Sigmoid colon (tissue), 6 donors: ENCODE measurements at regions not wholly inside any gene's neighbourhood (a gene's known extent, or its start where the extent isn't known, plus 50 kb on each side); places are given as distances from the start of the nearest gene placed in this dataset.

Experiments
- DNase-seq: peaks from one replicate; pipeline ENCODE4 v3.0.0-alpha.2; 2019
- H3K27ac ChIP-seq, 4 donors: fragments of 200-600 bp; sonication (generic); one replicate each; pipeline ENCODE4 v1.5.1; 2016 to 2019; ENCODE audit warnings: mild to moderate bottlenecking in 1 of 4
- H3K27me3 ChIP-seq, 3 donors: fragments of 200-600 bp; sonication (generic); one replicate each; pipeline ENCODE4 v1.5.1; 2019; ENCODE audit warnings: mild to moderate bottlenecking in 1 of 3
- H3K36me3 ChIP-seq, 4 donors: fragments of 200-600 bp; sonication (generic); one replicate each; pipeline ENCODE4 v1.5.1; 2016 to 2019
- H3K4me1 ChIP-seq, 4 donors: fragments of 200-600 bp; sonication (generic); one replicate each; pipeline ENCODE4 v1.5.1; 2017 to 2019
- H3K4me3 ChIP-seq, 4 donors: fragments of 200-600 bp; sonication (generic); one replicate each; pipeline ENCODE4 v1.5.1; 2017 to 2019; ENCODE audit warnings: mild to moderate bottlenecking in 2 of 4, moderate library complexity in 1 of 4
- H3K9me3 ChIP-seq, 4 donors: fragments of 200-600 bp in 3 of 4; sonication (generic) in 3 of 4; one replicate each; pipeline versions ENCODE4 v1.5.1 to v1.6.1; 2013 to 2019
- CTCF ChIP-seq, 4 experiments: fragments of 450-650 bp in 3 of 4; fragments of 200-600 bp in 1 of 4; IDR thresholded peaks; one replicate each; pipeline ENCODE4 v1.5.1; 2016 to 2019; ENCODE audit warnings: antibody characterized with exemption in 4 of 4, mild to moderate bottlenecking in 3 of 4, moderate library complexity in 2 of 4
- EP300 ChIP-seq, 4 donors: sonication (generic); formaldehyde crosslinking; IDR thresholded peaks; one replicate each; pipeline ENCODE4 v1.6.1; 2017; ENCODE audit warnings: antibody characterized with exemption in 4 of 4
- POLR2A ChIP-seq, 2 donors: fragments of 450-650 bp; IDR thresholded peaks; one replicate each; pipeline ENCODE4 v1.6.1; 2016; ENCODE audit warnings: antibody characterized with exemption in 2 of 2, mild to moderate bottlenecking in 2 of 2, moderate library complexity in 2 of 2
- POLR2AphosphoS5 ChIP-seq, 4 donors: sonication (generic); formaldehyde crosslinking; IDR thresholded peaks; one replicate each; pipeline ENCODE4 v1.6.1; 2017; ENCODE audit warnings: antibody characterized with exemption in 4 of 4
- WGBS, 2 donors: extraction: QIAGEN DNeasy Blood & Tissue Kit; methylation state at CpG; one replicate each; pipeline ENCODE4 v1.1.7; 2013; 5-methylcytosine and 5-hydroxymethylcytosine counted together
- intact Hi-C: fragments of 100-400 bp; cut with DNase I; formaldehyde crosslinking; loops from one replicate; pipeline ENCODE4 v1.15.1; 2023
- donor health status: healthy with polysubstance abuse.
- donor health status: healthy.

- TF ChIP-seq CTCF (IDR thresholded peaks at IDR 0.05) = no peak
- TF ChIP-seq POLR2AphosphoS5 (IDR thresholded peaks at IDR 0.05) = no peak
- no peak for TF ChIP-seq EP300 (IDR thresholded peaks at IDR 0.05)
- no peak for TF ChIP-seq POLR2A (IDR thresholded peaks at IDR 0.05)
- Histone ChIP-seq H3K4me3 (no peak overlapping the region), H3K36me3 (no peaks in the 10 kb centered on the region), H3K4me1 (no peaks in the 10 kb centered on the region), H3K27ac (no peak overlapping the region), H3K9me3 (no peaks in the 10 kb centered on the region), H3K27me3 (no peaks in the 10 kb centered on the region)
- DNase-seq = no peak
- intact Hi-C loops = no loop called here
- WGBS, 2 donors = 89 to 92% methylated on average over 22 of the region's 22 CpGs
These were observed 659.9 kb downstream of the KCNT2 start for GRCh38 chr1:195948123-195948895.

GRCh38 chr1:195946500-195946899 lies 661.7 kb downstream of the KCNT2 start:
- Histone ChIP-seq H3K9me3 (no peaks in the 10 kb centered on the region), H3K27me3 (no peaks in the 10 kb centered on the region), H3K27ac (no peak overlapping the region), H3K4me3 (no peak overlapping the region), H3K4me1 (no peaks in the 10 kb centered on the region), H3K36me3 (no peaks in the 10 kb centered on the region)
- 82 to 83% methylated on average over 4 of the region's 4 CpGs for WGBS, 2 donors
- intact Hi-C loops = no loop called here
- no peak for DNase-seq
- no peak for TF ChIP-seq CTCF (IDR thresholded peaks at IDR 0.05)
- TF ChIP-seq POLR2A (IDR thresholded peaks at IDR 0.05) = no peak
- no peak for TF ChIP-seq EP300 (IDR thresholded peaks at IDR 0.05)
- no peak for TF ChIP-seq POLR2AphosphoS5 (IDR thresholded peaks at IDR 0.05)

- Histone ChIP-seq H3K27me3 (no peaks in the 10 kb centered on the region), H3K27ac (no peak overlapping the region), H3K36me3 (no peaks in the 10 kb centered on the region), H3K4me3 (no peak overlapping the region), H3K9me3 (no peaks in the 10 kb centered on the region), H3K4me1 (no peaks in the 10 kb centered on the region)
- WGBS, 2 donors = 52 to 66% methylated on average over 1 of the region's 1 CpG
- no peak for DNase-seq
- intact Hi-C loops = no loop called here
- no peak for TF ChIP-seq POLR2AphosphoS5 (IDR thresholded peaks at IDR 0.05)
- no peak for TF ChIP-seq EP300 (IDR thresholded peaks at IDR 0.05)
- TF ChIP-seq CTCF (IDR thresholded peaks at IDR 0.05) = no peak
- TF ChIP-seq POLR2A (IDR thresholded peaks at IDR 0.05) = no peak
These were observed 666.4 kb downstream of the KCNT2 start for GRCh38 chr1:195941795-195942194.

- H3K27me3 ChIP-seq = no peaks in the 10 kb centered on the region
- no peak overlapping the region for H3K27ac ChIP-seq
- DNase-seq = no peak
- no peaks in the 10 kb centered on the region for H3K36me3 ChIP-seq
- no peak overlapping the region for H3K4me3 ChIP-seq
- no peaks in the 10 kb centered on the region for H3K4me1 ChIP-seq
- intact Hi-C loops = no loop called here
- no peak for TF ChIP-seq POLR2AphosphoS5 (IDR thresholded peaks at IDR 0.05)
- no peak for TF ChIP-seq EP300 (IDR thresholded peaks at IDR 0.05)
- TF ChIP-seq POLR2A (IDR thresholded peaks at IDR 0.05) = no peak
- H3K9me3 ChIP-seq = no peaks in the 10 kb centered on the region
- WGBS, 2 donors = 78 to 87% methylated on average over 1 of the region's 1 CpG
These were observed 666.9 kb downstream of the KCNT2 start for GRCh38 chr1:195941314-195941713.

- no peak overlapping the region for H3K4me3 ChIP-seq
These were observed 668.4 kb downstream of the KCNT2 start for GRCh38 chr1:195939844-195940243.

More at GRCh38 chr1:195939844-195940243, 668.4 kb downstream of the KCNT2 start:
- Histone ChIP-seq H3K4me1 (no peaks in the 10 kb centered on the region), H3K9me3 (no peaks in the 10 kb centered on the region), H3K27ac (no peak overlapping the region), H3K36me3 (no peaks in the 10 kb centered on the region), H3K27me3 (no peaks in the 10 kb centered on the region)
- no peak for DNase-seq
- 49 to 56% methylated on average over 3 of the region's 3 CpGs for WGBS, 2 donors
- TF ChIP-seq POLR2AphosphoS5 (IDR thresholded peaks at IDR 0.05) (no peak), CTCF (IDR thresholded peaks at IDR 0.05) (no peak), EP300 (IDR thresholded peaks at IDR 0.05) (no peak), POLR2A (IDR thresholded peaks at IDR 0.05) (no peak)
- intact Hi-C loops = no loop called here
